CD4-positive, CD25-positive, alpha-beta regulatory T cell (primary cell): ENCODE measurements at regions not wholly inside any gene's neighbourhood (a gene's known extent, or its start where the extent isn't known, plus 50 kb on each side); places are given as distances from the start of the nearest gene placed in this dataset.

Experiments used
- ATAC-seq, 2 donors: fragments of 150-1000 bp; cut with Tn5 transposase; one replicate each; pipeline ENCODE4 v1.10.0; 2021; ENCODE audit warnings: low read depth in 2 of 2, moderate number of reproducible peaks in 2 of 2, moderate library complexity in 1 of 2
- DNase-seq, 3 donors: peaks; one replicate each; pipeline versions ENCODE4 v3.0.0 to v3.0.0-alpha.2; 2012 to 2022; ENCODE audit warnings: mixed read lengths in 1 of 3
- H3K27ac ChIP-seq: one replicate; pipeline ENCODE4 v1.7.0; 2013; ENCODE audit warnings: mild to moderate bottlenecking, low read length; ENCODE audit not compliant: insufficient read depth, poor library complexity, severe bottlenecking
- H3K27me3 ChIP-seq: one replicate; pipeline ENCODE4 v1.7.0; 2013; ENCODE audit warnings: low read length; ENCODE audit not compliant: control insufficient read depth, insufficient read depth
- H3K36me3 ChIP-seq: one replicate; pipeline ENCODE4 v1.7.0; 2013; ENCODE audit warnings: mild to moderate bottlenecking, low read length, moderate library complexity; ENCODE audit not compliant: control insufficient read depth, insufficient read depth
- H3K4me1 ChIP-seq: 2 replicates; pipeline ENCODE4 v1.7.0; 2013; ENCODE audit warnings: mild to moderate bottlenecking, low read length; ENCODE audit not compliant: insufficient read depth, control insufficient read depth, poor library complexity, severe bottlenecking
- H3K4me3 ChIP-seq: one replicate; pipeline ENCODE4 v1.7.0; 2013; ENCODE audit warnings: low read depth, mild to moderate bottlenecking, low read length, moderate library complexity
- H3K9me3 ChIP-seq, 2 experiments: 1 replicate in 1 of 2; 2 replicates in 1 of 2; pipeline ENCODE4 v1.7.0; 2013; ENCODE audit warnings: low read length in 2 of 2, mild to moderate bottlenecking in 1 of 2, moderate library complexity in 1 of 2; ENCODE audit not compliant: control insufficient read depth in 2 of 2
- H3K27ac Mint-ChIP-seq, 3 donors: one replicate each; pipeline ENCODE4 v1.8.0; 2020 to 2022; ENCODE audit warnings: mild to moderate bottlenecking in 3 of 3, mixed read lengths in 3 of 3, moderate library complexity in 2 of 3
- H3K27me3 Mint-ChIP-seq: one replicate; pipeline ENCODE4 v1.8.0; 2022; ENCODE audit warnings: mild to moderate bottlenecking, mixed read lengths
- H3K36me3 Mint-ChIP-seq: one replicate; pipeline ENCODE4 v1.8.0; 2020; ENCODE audit warnings: mixed read lengths
- H3K4me1 Mint-ChIP-seq, 4 donors: one replicate each; pipeline ENCODE4 v1.8.0; 2020 to 2022; ENCODE audit warnings: mixed read lengths in 4 of 4, mild to moderate bottlenecking in 1 of 4
- H3K4me3 Mint-ChIP-seq, 4 donors: one replicate each; pipeline ENCODE4 v1.8.0; 2020 to 2022; ENCODE audit warnings: mild to moderate bottlenecking in 4 of 4, mixed read lengths in 4 of 4, moderate library complexity in 3 of 4
- H3K9me3 Mint-ChIP-seq, 7 donors: one replicate each; pipeline ENCODE4 v1.8.0; 2020 to 2022; ENCODE audit warnings: mixed read lengths in 7 of 7, mild to moderate bottlenecking in 3 of 7, moderate library complexity in 2 of 7

GRCh38 chr20:37611852-37612251 lies 82.0 kb upstream of the CTNNBL1 start:
- Mint-ChIP-seq H3K27ac (no peak overlapping the region), H3K36me3 (no peaks in the 10 kb centered on the region), H3K27me3 (peaks cover 8% of the 10 kb centered on the region), H3K4me3 (no peak overlapping the region), H3K4me1 (no peaks in the 10 kb centered on the region), H3K9me3 (peaks cover 0 to 5% (median 0%) of the 10 kb centered on the region in 7 donors)
- Histone ChIP-seq H3K4me1 (no peaks in the 10 kb centered on the region), H3K9me3 (no peaks in the 10 kb centered on the region), H3K27ac (no peak overlapping the region), H3K4me3 (no peak overlapping the region), H3K27me3 (peaks cover 6% of the 10 kb centered on the region), H3K36me3 (no peaks in the 10 kb centered on the region)
- ATAC-seq (no peak), DNase-seq (no peak)

DNA sequence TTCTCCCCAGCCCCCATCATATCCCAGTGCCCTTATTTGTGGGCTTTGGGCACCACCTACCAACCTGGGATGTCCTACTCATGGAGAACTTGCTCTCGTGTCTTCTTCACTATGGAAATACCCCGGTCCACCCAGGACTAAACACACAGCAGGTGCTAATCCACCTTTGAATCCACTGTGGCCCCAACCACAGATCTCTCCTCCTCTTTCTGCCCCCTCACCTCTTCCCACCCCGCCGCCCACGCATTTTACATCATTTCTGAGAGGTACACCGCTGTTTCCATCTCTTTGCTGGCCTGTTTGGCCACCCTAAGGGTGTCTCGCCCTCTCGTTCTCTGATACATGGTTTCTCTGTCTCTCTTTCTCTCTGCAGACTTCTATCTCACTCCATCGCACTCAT lies 82.5 kb upstream of the CTNNBL1 start:
- H3K4me3 Mint-ChIP-seq: no peak overlapping the region
- peaks cover 0 to 5% (median 0%) of the 10 kb centered on the region in 7 donors for H3K9me3 Mint-ChIP-seq
- no peaks in the 10 kb centered on the region for H3K9me3 ChIP-seq
- DNase-seq: no peak
- peaks cover 6% of the 10 kb centered on the region for H3K27me3 ChIP-seq
- no peak overlapping the region for H3K27ac Mint-ChIP-seq
- no peaks in the 10 kb centered on the region for H3K4me1 Mint-ChIP-seq
- H3K4me3 ChIP-seq: no peak overlapping the region
- H3K27ac ChIP-seq: no peak overlapping the region
- H3K4me1 ChIP-seq: no peaks in the 10 kb centered on the region
- ATAC-seq: no peak
- H3K36me3 ChIP-seq: no peaks in the 10 kb centered on the region
- H3K36me3 Mint-ChIP-seq: no peaks in the 10 kb centered on the region
- peaks cover 7% of the 10 kb centered on the region for H3K27me3 Mint-ChIP-seq

GRCh38 chr20:37610203-37610798 lies 82.6 kb upstream of the BLCAP start:
- Mint-ChIP-seq H3K27ac (no peak overlapping the region), H3K4me3 (peak overlapping the region in 1 of 4 donors; percentile 11), H3K9me3 (peaks cover 0 to 5% (median 0%) of the 10 kb centered on the region in 7 donors), H3K36me3 (no peaks in the 10 kb centered on the region), H3K27me3 (peaks cover 6% of the 10 kb centered on the region), H3K4me1 (no peaks in the 10 kb centered on the region)
- ATAC-seq: no peak
- H3K4me1 ChIP-seq: no peaks in the 10 kb centered on the region
- H3K4me3 ChIP-seq: no peak overlapping the region
- no peaks in the 10 kb centered on the region for H3K36me3 ChIP-seq
- no peak overlapping the region for H3K27ac ChIP-seq
- DNase-seq: no peak
- H3K9me3 ChIP-seq: no peaks in the 10 kb centered on the region
- peaks cover 6% of the 10 kb centered on the region for H3K27me3 ChIP-seq

GRCh38 chr20:37602634-37603033 lies 75.0 kb upstream of the BLCAP start:
- H3K4me3 ChIP-seq: no peak overlapping the region
- Mint-ChIP-seq H3K4me3 (no peak overlapping the region), H3K36me3 (no peaks in the 10 kb centered on the region), H3K4me1 (no peaks in the 10 kb centered on the region), H3K27ac (no peak overlapping the region), H3K9me3 (peaks cover 0 to 3% (median 0%) of the 10 kb centered on the region in 7 donors), H3K27me3 (peaks cover 16% of the 10 kb centered on the region)
- ATAC-seq: no peak
- H3K27me3 ChIP-seq: peaks cover 5% of the 10 kb centered on the region
- no peaks in the 10 kb centered on the region for H3K9me3 ChIP-seq
- no peaks in the 10 kb centered on the region for H3K36me3 ChIP-seq
- DNase-seq: no peak
- no peak overlapping the region for H3K27ac ChIP-seq
- H3K4me1 ChIP-seq: no peaks in the 10 kb centered on the region

- Histone ChIP-seq H3K36me3 (no peaks in the 10 kb centered on the region), H3K9me3 (no peaks in the 10 kb centered on the region), H3K27ac (no peak overlapping the region), H3K4me3 (no peak overlapping the region), H3K27me3 (peaks cover 3% of the 10 kb centered on the region), H3K4me1 (no peaks in the 10 kb centered on the region)
- peaks cover 19% of the 10 kb centered on the region for H3K27me3 Mint-ChIP-seq
- H3K36me3 Mint-ChIP-seq: no peaks in the 10 kb centered on the region
- H3K4me3 Mint-ChIP-seq: no peak overlapping the region
- no peak for ATAC-seq
- H3K27ac Mint-ChIP-seq: no peak overlapping the region
- no peaks in the 10 kb centered on the region for H3K4me1 Mint-ChIP-seq
- no peak for DNase-seq
- H3K9me3 Mint-ChIP-seq: peaks cover 0 to 3% (median 0%) of the 10 kb centered on the region in 7 donors
These were observed 72.8 kb upstream of the BLCAP start for GRCh38 chr20:37600486-37600885.

GRCh38 chr20:37598575-37599342 lies 71.1 kb upstream of the BLCAP start:
- H3K4me3 ChIP-seq: no peak overlapping the region
- H3K9me3 ChIP-seq: no peaks in the 10 kb centered on the region
- H3K4me1 Mint-ChIP-seq: no peaks in the 10 kb centered on the region
- no peak overlapping the region for H3K27ac ChIP-seq
- no peaks in the 10 kb centered on the region for H3K36me3 ChIP-seq
- no peak overlapping the region for H3K4me3 Mint-ChIP-seq
- no peaks in the 10 kb centered on the region for H3K4me1 ChIP-seq
- no peaks in the 10 kb centered on the region for H3K36me3 Mint-ChIP-seq
- H3K27ac Mint-ChIP-seq: peak overlapping the region in 1 of 3 donors; percentile 56
- no peak for DNase-seq
- no peak for ATAC-seq
- peaks cover 3% of the 10 kb centered on the region for H3K27me3 ChIP-seq
- peaks cover 0 to 2% (median 0%) of the 10 kb centered on the region in 7 donors for H3K9me3 Mint-ChIP-seq
- peaks cover 18% of the 10 kb centered on the region for H3K27me3 Mint-ChIP-seq

GRCh38 chr20:37598100-37598543 lies 70.4 kb upstream of the BLCAP start:
- no peak overlapping the region for H3K27ac Mint-ChIP-seq
- peaks cover 0 to 4% (median 0%) of the 10 kb centered on the region in 7 donors for H3K9me3 Mint-ChIP-seq
- H3K4me1 Mint-ChIP-seq: no peaks in the 10 kb centered on the region
- no peaks in the 10 kb centered on the region for H3K36me3 Mint-ChIP-seq
- Histone ChIP-seq H3K4me1 (no peaks in the 10 kb centered on the region), H3K9me3 (no peaks in the 10 kb centered on the region), H3K27me3 (peaks cover 3% of the 10 kb centered on the region), H3K27ac (no peak overlapping the region), H3K36me3 (no peaks in the 10 kb centered on the region), H3K4me3 (no peak overlapping the region)
- H3K4me3 Mint-ChIP-seq: no peak overlapping the region
- DNase-seq (no peak), ATAC-seq (no peak)
- H3K27me3 Mint-ChIP-seq: peaks cover 18% of the 10 kb centered on the region
